Stimulated activated CD4-positive, alpha-beta T cell treated with anti-CD3 and anti-CD28 coated beads, Interleukin-1b, Interleukin-23, amount 100 ng/mL, for 48 hours (primary cell): ENCODE measurements at regions not wholly inside any gene's neighbourhood (a gene's known extent, or its start where the extent isn't known, plus 50 kb on each side); places are given as distances from the start of the nearest gene placed in this dataset.

Experiments
- DNase-seq: peaks from one replicate; pipeline ENCODE4 v3.0.0-alpha.2; 2020

GRCh38 chr3:170751899-170752293, 118.1 kb downstream of the RPL22L1 start:
- no peak for DNase-seq

- DNase-seq = no peak
These were observed 118.7 kb downstream of the RPL22L1 start for GRCh38 chr3:170751083-170751898.

- DNase-seq = no peak
These were observed 119.5 kb downstream of the RPL22L1 start for GRCh38 chr3:170750478-170750830.

GRCh38 chr3:170749765-170750477, 120.1 kb downstream of the RPL22L1 start:
- DNase-seq = no peak

- DNase-seq = no peak
These were observed 120.8 kb downstream of the RPL22L1 start for GRCh38 chr3:170749185-170749584.

GRCh38 chr3:170746175-170746942, 123.6 kb downstream of the RPL22L1 start:
- DNase-seq = no peak

- DNase-seq = no peak
These were observed 124.7 kb downstream of the RPL22L1 start for GRCh38 chr3:170745211-170745718.

- DNase-seq = no peak
These were observed 128.1 kb downstream of the RPL22L1 start for GRCh38 chr3:170741756-170742529.

- DNase-seq = no peak
These were observed 129.0 kb downstream of the RPL22L1 start for GRCh38 chr3:170740726-170741591.

- DNase-seq = no peak
These were observed 129.7 kb downstream of the RPL22L1 start for GRCh38 chr3:170740285-170740684.

GRCh38 chr3:170739410-170739809, 130.6 kb downstream of the RPL22L1 start:
- DNase-seq = no peak

GRCh38 chr3:170738766-170739165, 131.2 kb downstream of the RPL22L1 start:
- no peak for DNase-seq

- DNase-seq = no peak
These were observed 132.4 kb downstream of the RPL22L1 start for GRCh38 chr3:170737498-170738162.

- no peak for DNase-seq
These were observed 134.2 kb downstream of the RPL22L1 start for GRCh38 chr3:170735821-170736220.

GRCh38 chr3:170734735-170735065, 135.3 kb downstream of the RPL22L1 start:
- DNase-seq = no peak

GRCh38 chr3:170734043-170734734, 135.8 kb downstream of the RPL22L1 start:
- no peak for DNase-seq

GRCh38 chr3:170732660-170733245, 137.2 kb downstream of the RPL22L1 start:
- no peak for DNase-seq

GRCh38 chr3:170731281-170731680, 138.7 kb downstream of the RPL22L1 start:
- DNase-seq = no peak

GRCh38 chr3:170730071-170730812, 139.8 kb downstream of the RPL22L1 start:
- DNase-seq = no peak
